SK-N-MC (cell line): ENCODE measurements at regions not wholly inside any gene's neighbourhood (a gene's known extent, or its start where the extent isn't known, plus 50 kb on each side); places are given as distances from the start of the nearest gene placed in this dataset.
"Not testable (repeated sequence)": the region's sequence is repeated elsewhere in the genome, so short reads cannot be mapped to it uniquely, and the experiment has no call there.

ENCODE experiments used
- DNase-seq: peaks from one replicate; pipeline ENCODE4 v3.0.0-alpha.2; 2011; ENCODE audit warnings: low read depth, low spot score
- H3K27ac ChIP-seq: fragments of 200-600 bp; sonication (generic); 2 replicates; pipeline ENCODE4 v1.5.1; 2016; ENCODE audit warnings: mixed run types
- H3K36me3 ChIP-seq: fragments of 200-600 bp; sonication (generic); 2 replicates; pipeline ENCODE4 v1.6.1; 2017; ENCODE audit warnings: antibody characterized with exemption, low read length, mixed read lengths; ENCODE audit not compliant: insufficient read depth
- H3K4me3 ChIP-seq: fragments of 200-600 bp; sonication (generic); 2 replicates; pipeline ENCODE4 v1.5.1; 2016
- H3K9ac ChIP-seq: fragments of 200-600 bp; sonication (generic); 2 replicates; pipeline ENCODE4 v1.8.0; 2017; ENCODE audit warnings: mixed run types, mixed read lengths; ENCODE audit not compliant: insufficient read length
- H3K9me3 ChIP-seq: fragments of 200-600 bp; sonication (generic); 2 replicates; pipeline ENCODE4 v1.6.1; 2017; ENCODE audit warnings: low read depth, mild to moderate bottlenecking, antibody characterized with exemption, low read length, moderate library complexity, mixed read lengths
- EZH2 ChIP-seq: fragments of 200-600 bp; sonication (generic); IDR thresholded peaks from one replicate; pipeline ENCODE4 v1.6.1; 2017; ENCODE audit warnings: antibody characterized with exemption
- FOXP2 ChIP-seq: optimal IDR thresholded peaks from 2 replicates; pipeline ENCODE3; 2011; ENCODE audit warnings: mild to moderate bottlenecking, moderate library complexity; ENCODE audit not compliant: insufficient read depth; ENCODE audit errors: extremely low read length, control extremely low read depth
- POLR2AphosphoS5 ChIP-seq: IDR thresholded peaks from 2 replicates; pipeline ENCODE4 v1.6.1; 2012; ENCODE audit warnings: mild to moderate bottlenecking, low read depth, low read length, borderline replicate concordance

DNA sequence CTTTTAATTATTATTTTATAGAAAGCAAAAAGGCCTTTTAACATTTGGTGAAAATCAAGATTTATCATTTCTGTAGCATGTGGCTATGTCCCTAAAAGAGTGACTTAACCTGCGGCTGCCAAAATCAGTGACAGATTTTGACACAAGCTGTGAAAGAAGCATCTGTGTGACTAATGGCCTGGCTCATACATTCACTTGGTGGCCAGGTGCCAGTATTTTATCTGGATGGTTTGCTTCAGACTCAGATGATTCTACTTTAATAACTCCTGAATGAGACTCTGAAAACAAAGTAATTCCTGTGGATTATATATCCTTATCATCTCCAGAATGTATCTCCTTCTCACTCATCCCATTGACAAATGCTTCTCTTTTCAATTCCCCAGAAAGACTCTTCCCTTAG lies 103.0 kb downstream of the FSCB start:
- no peak overlapping the region for H3K27ac ChIP-seq
- TF ChIP-seq POLR2AphosphoS5, result no peak
- no peak for TF ChIP-seq FOXP2
- no peak for TF ChIP-seq EZH2
- H3K9me3 ChIP-seq, result no peaks in the 10 kb centered on the region
- H3K4me3 ChIP-seq, result no peak overlapping the region
- H3K36me3 ChIP-seq, result no peaks in the 10 kb centered on the region
- no peak for DNase-seq
- H3K9ac ChIP-seq, result no peak overlapping the region

DNA sequence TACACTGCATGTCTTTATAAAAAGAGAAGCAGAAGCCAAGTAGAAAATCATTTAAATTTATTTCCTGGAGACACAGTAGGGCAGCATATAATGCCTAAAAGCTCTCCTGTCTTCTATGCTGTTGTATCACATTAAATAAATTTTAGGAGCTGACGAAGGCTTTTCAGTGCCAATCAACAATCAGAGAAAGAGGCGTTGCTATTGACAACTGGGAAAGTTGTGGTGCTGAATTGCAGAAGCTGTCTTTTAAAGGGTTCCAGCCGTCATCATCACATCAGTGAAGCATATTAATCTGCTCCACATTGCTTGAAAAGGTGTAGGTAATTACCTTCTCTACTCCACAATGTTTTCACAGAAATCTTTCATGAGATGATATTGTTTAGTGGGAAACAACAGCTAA lies 103.9 kb downstream of the FSCB start:
- no peaks in the 10 kb centered on the region for H3K36me3 ChIP-seq
- DNase-seq, result no peak
- no peak overlapping the region for H3K9ac ChIP-seq
- H3K9me3 ChIP-seq, result no peaks in the 10 kb centered on the region
- no peak overlapping the region for H3K27ac ChIP-seq
- no peak overlapping the region for H3K4me3 ChIP-seq
- TF ChIP-seq POLR2AphosphoS5 (no peak), EZH2 (no peak), FOXP2 (no peak)

DNA sequence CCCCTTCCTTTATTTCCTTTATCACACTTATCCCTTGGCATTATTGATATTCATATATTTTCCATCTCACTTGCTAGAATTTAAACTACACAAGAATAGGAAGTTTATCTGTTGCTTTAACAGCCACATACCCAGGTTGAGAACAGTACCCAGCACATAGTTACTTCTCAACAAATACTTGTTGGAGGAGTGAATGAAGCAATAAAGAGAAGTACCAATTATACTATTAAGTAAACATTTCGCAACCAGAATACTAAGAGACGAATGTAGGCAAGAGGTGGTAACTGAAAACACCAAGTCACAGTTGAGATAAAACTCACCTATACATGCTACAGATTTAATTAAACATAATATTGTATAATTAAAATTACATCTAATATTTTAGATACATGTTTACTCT lies 110.9 kb downstream of the FSCB start:
- no peak for DNase-seq
- TF ChIP-seq EZH2 (no peak), FOXP2 (no peak), POLR2AphosphoS5 (no peak)
- no peaks in the 10 kb centered on the region for H3K36me3 ChIP-seq
- no peak overlapping the region for H3K4me3 ChIP-seq
- no peak overlapping the region for H3K9ac ChIP-seq
- no peaks in the 10 kb centered on the region for H3K9me3 ChIP-seq
- no peak overlapping the region for H3K27ac ChIP-seq

DNA sequence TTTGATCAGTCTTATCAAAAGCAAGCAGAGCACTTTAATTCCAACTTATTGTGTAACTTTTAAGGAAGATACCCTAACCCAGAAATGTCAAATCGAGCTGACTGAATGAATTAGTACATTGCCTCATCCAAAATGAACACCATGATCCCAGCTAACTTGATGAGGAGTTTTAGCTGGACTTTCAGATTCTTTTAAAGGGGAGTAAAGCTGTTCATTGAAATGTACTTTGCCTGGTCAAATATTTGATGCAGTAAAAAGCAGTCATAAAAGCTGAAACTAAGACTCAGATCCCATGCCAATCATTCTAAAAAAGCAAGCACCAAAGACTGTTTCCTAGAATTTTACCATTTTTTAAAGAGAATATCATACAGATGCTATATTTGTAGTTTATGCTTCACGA lies 114.1 kb downstream of the FSCB start:
- TF ChIP-seq EZH2, result no peak
- Histone ChIP-seq H3K36me3 (no peaks in the 10 kb centered on the region), H3K9ac (no peak overlapping the region), H3K9me3 (no peaks in the 10 kb centered on the region), H3K27ac (no peak overlapping the region), H3K4me3 (no peak overlapping the region)
- no peak for DNase-seq

DNA sequence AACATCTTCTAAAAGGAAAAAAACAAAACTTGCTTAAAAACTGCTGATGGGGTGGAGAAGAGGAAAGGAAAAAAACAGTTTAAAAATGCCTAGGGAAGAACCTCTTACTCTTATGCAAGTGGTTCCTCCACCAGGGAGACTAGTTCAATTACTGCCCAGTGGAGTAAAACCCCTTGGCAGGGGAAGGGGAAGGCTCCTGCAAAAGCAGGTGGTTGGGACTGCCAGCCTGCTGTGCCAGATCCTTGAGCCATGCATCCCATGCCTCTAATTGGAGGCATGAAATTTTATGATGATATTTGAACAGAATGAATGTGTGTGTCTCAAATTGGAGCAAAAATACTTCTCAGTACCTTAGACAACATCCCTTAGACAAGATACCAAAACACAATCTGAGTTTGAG lies 118.8 kb downstream of the FSCB start:
- no peak for TF ChIP-seq FOXP2
- no peak for TF ChIP-seq POLR2AphosphoS5
- no peak for TF ChIP-seq EZH2
- Histone ChIP-seq H3K4me3 (no peak overlapping the region), H3K9me3 (no peaks in the 10 kb centered on the region), H3K36me3 (no peaks in the 10 kb centered on the region), H3K9ac (no peak overlapping the region), H3K27ac (no peak overlapping the region)
- DNase-seq, result no peak

DNA sequence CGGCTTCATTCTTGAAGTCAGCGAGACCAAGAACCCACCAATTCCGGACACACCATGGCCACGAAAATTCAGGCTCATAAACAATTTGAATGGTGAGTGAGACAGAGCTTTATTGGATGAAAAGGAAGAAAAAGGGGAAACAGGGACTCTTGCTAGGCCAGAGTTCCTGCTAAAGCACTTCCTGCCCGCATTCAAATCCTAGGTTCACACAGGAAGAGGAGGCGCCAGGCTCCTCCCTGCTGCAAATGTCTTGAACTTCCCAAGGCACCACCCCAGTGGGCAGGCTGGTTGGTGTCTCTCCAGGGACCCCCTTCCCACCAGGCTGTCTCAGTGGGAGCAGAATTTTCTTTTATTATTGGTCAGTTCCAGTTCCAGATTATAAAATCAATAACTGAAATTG lies 121.2 kb downstream of the FSCB start:
- no peaks in the 10 kb centered on the region for H3K36me3 ChIP-seq
- H3K9ac ChIP-seq, result no peak overlapping the region
- no peak overlapping the region for H3K4me3 ChIP-seq
- no peak overlapping the region for H3K27ac ChIP-seq
- no peaks in the 10 kb centered on the region for H3K9me3 ChIP-seq
- DNase-seq, result no peak
- no peak for TF ChIP-seq POLR2AphosphoS5
- no peak for TF ChIP-seq FOXP2
- TF ChIP-seq EZH2, result no peak

DNA sequence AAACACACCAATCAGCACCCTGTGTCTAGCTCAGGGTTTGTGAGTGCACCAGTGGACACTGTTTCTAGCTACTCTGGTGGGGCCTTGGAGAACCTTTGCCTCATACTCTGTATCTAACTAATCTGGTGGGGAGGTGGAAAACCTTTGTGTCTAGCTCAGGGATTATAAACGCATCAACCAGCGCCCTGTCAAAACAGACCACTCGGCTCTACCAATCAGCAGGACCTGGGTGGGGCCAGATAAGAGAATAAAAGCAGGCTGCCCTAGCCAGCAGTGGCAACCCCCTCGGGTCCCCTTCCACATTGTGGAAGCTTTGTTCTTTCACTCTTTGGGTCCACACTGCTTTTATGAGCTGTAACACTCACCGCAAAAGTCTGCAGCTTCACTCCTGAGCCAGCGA lies 121.8 kb downstream of the FSCB start:
- DNase-seq, H3K4me3 ChIP-seq, H3K9ac ChIP-seq, H3K27ac ChIP-seq, H3K36me3 ChIP-seq, H3K9me3 ChIP-seq: not testable (repeated sequence)

DNA sequence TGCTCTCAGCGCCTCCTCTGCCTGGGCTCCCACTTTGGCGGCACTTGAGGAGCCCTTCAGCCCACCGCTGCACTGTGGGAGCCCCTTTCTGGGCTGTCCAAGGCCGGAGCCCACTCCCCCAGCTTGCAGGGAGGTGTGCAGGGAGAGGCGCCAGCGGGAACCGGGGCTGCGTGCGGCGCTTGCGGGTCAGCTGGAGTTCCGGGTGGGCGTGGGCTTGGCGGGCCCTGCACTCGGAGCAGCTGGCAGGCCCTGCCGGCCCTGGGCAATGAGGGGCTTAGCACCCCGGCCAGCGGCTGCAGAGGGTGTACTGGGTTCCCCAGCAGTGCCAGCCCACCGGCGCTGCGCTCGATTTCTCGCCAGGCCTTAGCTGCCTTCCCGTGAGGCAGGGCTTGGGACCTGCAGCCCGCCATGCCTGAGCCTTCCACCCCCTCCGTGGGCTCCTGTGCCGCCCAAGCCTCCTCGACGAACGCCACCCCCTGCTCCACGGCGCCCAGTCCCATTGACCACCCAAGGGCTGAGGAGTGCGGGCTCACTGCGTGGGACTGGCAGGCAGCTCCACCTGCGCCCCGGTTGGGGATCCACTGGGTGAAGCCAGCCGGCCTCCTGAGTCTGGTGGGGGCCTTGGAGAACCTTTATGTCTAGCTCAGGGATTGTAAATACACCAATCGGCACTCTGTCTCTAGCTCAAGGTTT lies 122.3 kb downstream of the FSCB start:
- H3K4me3 ChIP-seq, H3K36me3 ChIP-seq, H3K9me3 ChIP-seq, DNase-seq, H3K9ac ChIP-seq, H3K27ac ChIP-seq: not testable (repeated sequence)

DNA sequence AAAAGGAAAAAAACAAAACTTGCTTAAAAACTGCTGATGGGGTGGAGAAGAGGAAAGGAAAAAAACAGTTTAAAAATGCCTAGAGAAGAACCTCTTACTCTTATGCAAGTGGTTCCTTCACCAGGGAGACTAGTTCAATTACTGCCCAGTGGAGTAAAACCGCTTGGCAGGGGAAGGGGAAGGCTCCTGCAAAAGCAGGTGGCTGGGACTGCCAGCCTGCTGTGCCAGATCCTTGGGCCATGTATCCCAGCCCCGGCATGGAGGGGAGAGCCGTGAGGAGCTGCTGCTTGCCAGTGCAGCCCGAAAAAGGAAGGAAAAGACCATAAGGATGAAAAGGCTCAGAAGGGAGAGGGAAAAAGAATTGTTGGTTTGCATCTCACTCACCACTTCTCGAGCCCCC lies 123.0 kb downstream of the FSCB start:
- no peak for DNase-seq
- Histone ChIP-seq H3K4me3 (no peak overlapping the region), H3K9ac (no peak overlapping the region), H3K36me3 (no peaks in the 10 kb centered on the region), H3K9me3 (no peaks in the 10 kb centered on the region), H3K27ac (no peak overlapping the region)
- TF ChIP-seq FOXP2 (no peak), POLR2AphosphoS5 (no peak), EZH2 (no peak)
